ENCODE measurements at regions not wholly inside any gene's neighbourhood (a gene's known extent, or its start where the extent isn't known, plus 50 kb on each side); places are given as distances from the start of the nearest gene placed in this dataset.
"Not testable (repeated sequence)": the region's sequence is repeated elsewhere in the genome, so short reads cannot be mapped to it uniquely, and the experiment has no call there.

- not testable (repeated sequence) for TF ChIP-seq CTCF, EP300 (IDR thresholded peaks at IDR 0.05)
Observed at GRCh38 chr9:30539696-30540095, 1844.7 kb upstream of the ACO1 start.

Data from ovary (tissue), 3 donors.